ENCODE measurements at regions not wholly inside any gene's neighbourhood (a gene's known extent, or its start where the extent isn't known, plus 50 kb on each side); places are given as distances from the start of the nearest gene placed in this dataset.

- DNase-seq, result no peak
Observed at GRCh38 chr6:54574671-54575070, 266.4 kb downstream of the TINAG start.

- no peak for DNase-seq
Observed at GRCh38 chr6:54578261-54578660, 268.3 kb upstream of the FAM83B start.

GRCh38 chr6:54579011-54579410, 267.6 kb upstream of the FAM83B start:
- DNase-seq, result no peak

DNA sequence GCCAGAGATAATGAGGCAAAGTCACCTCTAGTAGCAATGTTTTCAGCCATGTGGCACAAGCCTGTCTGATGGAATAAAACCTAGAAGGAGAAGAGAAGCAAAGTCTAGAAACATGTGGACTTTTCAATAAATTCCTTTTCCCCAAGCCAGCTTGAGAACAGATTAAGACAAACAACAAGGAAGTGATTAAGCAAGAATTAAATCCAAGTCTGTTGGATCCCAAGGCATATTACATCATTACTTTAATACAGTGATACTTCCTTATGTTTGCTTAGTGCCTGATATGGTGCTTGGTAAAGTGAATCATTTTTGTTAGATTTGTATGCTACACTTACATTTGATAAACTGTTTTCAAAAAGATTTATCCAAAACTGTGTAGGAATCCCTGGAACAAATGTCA, 260.3 kb upstream of the FAM83B start:
- DNase-seq, result no peak

- DNase-seq, result no peak
Observed at GRCh38 chr6:54587277-54587676, 259.3 kb upstream of the FAM83B start.

DNA sequence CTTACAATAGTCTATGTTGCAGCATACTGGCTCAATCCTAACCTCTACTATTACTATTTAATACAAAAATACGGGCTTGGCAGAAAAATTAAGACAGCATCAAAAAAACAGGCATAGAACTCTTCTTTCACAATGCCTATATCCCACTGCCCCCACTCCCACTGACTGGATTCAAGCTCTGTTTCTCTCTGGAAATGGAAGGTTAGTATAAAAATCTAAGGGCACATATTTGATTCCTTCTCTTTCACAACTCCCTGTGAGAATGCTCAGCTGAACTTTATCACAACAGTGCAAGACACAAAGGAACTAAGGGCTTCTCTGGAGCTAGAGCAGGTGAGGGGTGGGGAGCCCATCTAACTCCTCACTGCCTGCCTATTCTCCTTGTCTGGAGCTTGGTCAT, 258.4 kb upstream of the FAM83B start:
- DNase-seq, result no peak

- DNase-seq, result no peak
Observed at GRCh38 chr6:54595844-54596243, 250.7 kb upstream of the FAM83B start.

GRCh38 chr6:54598787-54599313, 247.7 kb upstream of the FAM83B start:
- DNase-seq, result no peak

- no peak for DNase-seq
Observed at GRCh38 chr6:54601600-54602300, 244.8 kb upstream of the FAM83B start.

- no peak for DNase-seq
Observed at GRCh38 chr6:54602591-54602990, 244.0 kb upstream of the FAM83B start.

GRCh38 chr6:54609981-54610380, 236.6 kb upstream of the FAM83B start:
- no peak for DNase-seq

DNA sequence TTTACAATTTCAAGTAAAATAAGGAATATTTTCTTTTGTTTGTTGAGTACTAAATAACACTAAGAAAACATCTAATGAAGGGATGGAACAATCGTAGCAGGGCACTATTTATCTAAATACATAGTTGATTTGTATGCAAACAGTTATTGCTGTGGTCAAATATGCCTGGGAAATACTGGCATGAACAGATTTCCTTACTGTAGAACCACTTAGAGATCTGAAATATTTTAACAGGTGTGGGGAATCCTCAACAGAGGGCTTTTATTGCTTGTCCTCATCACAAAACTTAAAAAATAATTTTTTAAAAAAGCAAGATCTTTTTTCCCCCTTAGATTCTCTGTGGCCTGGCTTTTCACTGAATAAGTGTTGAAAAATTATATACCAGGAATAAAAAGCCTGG, 233.0 kb upstream of the FAM83B start:
- DNase-seq, result no peak

- DNase-seq, result no peak
Observed at GRCh38 chr6:54614499-54615195, 231.9 kb upstream of the FAM83B start.

DNA sequence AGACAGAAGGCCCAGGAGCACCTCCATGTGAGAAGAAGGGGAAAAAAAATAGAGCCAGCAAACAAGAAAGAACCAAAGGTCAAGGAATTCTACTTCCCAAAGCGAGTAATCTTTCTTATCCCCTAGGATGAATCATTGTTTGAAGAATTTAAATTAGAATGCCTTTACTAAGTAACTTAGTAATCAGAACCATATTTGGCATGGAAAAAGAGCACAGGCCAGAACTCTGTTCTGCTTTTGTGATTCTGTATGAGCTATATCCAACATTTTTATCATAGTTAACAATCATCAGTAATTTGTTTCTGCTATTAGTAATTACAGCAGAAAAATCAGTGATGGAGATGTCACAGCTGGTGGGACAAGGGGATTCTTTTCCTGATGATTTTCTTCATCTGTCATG, 228.8 kb upstream of the FAM83B start:
- no peak for DNase-seq

GRCh38 chr6:54618572-54618971, 228.0 kb upstream of the FAM83B start:
- DNase-seq, result no peak

- DNase-seq, result no peak
Observed at GRCh38 chr6:54619102-54619501, 227.5 kb upstream of the FAM83B start.

- DNase-seq, result no peak
Observed at GRCh38 chr6:54621285-54621684, 225.3 kb upstream of the FAM83B start.

GRCh38 chr6:54624216-54624615, 222.4 kb upstream of the FAM83B start:
- no peak for DNase-seq

DNA sequence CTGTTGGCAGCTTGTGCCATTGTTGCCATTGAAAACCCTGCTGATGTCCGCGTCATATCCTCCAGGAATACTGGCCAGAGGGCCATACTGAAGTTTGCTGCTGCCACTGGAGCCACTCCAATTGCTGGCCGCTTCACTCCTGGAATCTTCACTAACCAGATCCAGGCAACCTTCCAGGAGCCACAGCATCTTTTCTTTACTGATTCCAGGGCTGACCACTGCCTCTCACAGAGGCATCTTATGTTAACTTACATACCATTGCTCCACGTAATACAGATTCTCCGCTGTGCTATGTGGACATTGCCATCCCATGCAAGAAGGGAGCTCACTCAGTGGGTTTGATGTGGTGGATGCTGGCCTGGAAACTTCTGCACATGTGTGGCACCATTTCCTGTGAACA, 221.8 kb upstream of the FAM83B start:
- DNase-seq, result no peak

GRCh38 chr6:54629131-54629530, 217.4 kb upstream of the FAM83B start:
- DNase-seq, result no peak

DNA sequence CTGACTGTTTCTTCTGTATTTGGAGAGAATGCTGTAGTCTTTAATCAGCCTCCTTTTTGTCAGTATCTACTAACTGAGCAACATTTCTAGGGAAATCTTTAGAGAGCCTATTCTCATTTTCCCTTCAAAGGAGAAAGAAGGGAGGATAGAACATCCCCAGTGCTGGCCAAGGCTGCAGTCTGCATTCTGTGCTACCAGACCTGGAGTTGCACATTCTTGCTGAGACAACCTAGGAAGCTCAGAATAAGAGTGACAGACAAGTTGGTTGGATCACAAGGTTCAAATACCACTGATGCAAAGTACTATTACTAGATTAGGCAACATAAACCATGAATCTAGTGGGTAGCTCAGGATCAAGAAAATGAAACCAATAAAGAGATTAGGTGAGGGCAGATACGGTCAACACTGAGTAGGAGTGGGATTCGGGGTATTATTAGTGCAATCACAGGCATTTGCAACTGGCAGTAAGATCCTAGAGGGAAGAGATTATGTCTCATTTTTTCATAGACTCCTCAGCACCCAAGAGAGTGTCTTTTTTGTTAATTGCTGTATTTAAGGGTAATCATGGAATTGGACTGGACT, 213.5 kb upstream of the FAM83B start:
- DNase-seq, result no peak

GRCh38 chr6:54633601-54634000, 213.0 kb upstream of the FAM83B start:
- DNase-seq, result no peak

DNA sequence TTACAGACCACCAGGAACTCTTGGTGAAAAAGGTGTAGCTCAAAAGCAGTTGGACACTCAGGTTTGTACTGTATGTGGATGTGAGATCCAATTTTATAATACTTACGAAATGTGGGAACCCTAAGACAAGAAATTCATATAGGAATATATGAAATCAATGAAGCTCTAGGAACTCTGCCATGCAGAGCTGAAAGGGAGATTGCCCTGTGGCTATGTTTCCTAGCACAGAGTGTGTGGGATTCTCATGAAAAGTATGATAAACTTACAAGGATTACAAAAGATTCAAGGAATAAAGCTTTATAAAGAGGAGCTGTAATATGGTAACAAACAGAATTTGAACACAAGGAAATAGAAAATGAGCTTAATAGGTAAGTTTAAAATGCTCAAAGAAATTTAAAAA, 205.7 kb upstream of the FAM83B start:
- DNase-seq, result no peak
